Right ventricle myocardium superior (tissue), 1 donor: ENCODE measurements at regions not wholly inside any gene's neighbourhood (a gene's known extent, or its start where the extent isn't known, plus 50 kb on each side); places are given as distances from the start of the nearest gene placed in this dataset.
"Not testable (repeated sequence)": the region's sequence is repeated elsewhere in the genome, so short reads cannot be mapped to it uniquely, and the experiment has no call there.

ENCODE experiments used
- ATAC-seq: fragments of 200-7000 bp; cut with Tn5 transposase; one replicate; pipeline ENCODE4 v1.9.1; 2020; ENCODE audit warnings: mild to moderate bottlenecking; ENCODE audit not compliant: poor library complexity
- DNase-seq: peaks from one replicate; pipeline ENCODE4 v3.0.0-alpha.2; 2020
- intact Hi-C: fragments of 100-400 bp; cut with DNase I; formaldehyde crosslinking; loops from one replicate; pipeline ENCODE4 v1.11.2; 2022
- donor health status: DM: no; HTN: yes; CAD: no; lungs with severe emphysema.

DNA sequence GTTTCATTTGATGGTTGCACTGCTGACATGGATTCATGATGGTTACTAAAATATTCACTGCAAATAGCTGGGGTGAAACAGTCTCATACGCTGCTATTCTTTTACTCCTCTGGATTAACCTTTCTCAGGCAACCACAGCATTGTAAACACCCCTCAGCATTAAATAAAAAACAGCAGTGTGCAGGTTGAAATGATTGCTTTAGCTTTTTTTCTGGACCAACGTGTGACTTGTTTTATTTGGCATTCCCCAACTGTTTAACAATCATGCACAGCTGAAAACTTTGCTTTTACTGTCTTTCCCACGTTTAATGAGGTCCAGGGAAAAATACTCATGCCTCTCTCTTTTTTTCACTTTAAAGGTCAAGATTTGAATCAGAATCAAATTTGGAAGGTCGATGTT lies 490.8 kb downstream of the RAPGEF2 start:
- intact Hi-C loops: no loop called here
- no peak for ATAC-seq
- no peak for DNase-seq

DNA sequence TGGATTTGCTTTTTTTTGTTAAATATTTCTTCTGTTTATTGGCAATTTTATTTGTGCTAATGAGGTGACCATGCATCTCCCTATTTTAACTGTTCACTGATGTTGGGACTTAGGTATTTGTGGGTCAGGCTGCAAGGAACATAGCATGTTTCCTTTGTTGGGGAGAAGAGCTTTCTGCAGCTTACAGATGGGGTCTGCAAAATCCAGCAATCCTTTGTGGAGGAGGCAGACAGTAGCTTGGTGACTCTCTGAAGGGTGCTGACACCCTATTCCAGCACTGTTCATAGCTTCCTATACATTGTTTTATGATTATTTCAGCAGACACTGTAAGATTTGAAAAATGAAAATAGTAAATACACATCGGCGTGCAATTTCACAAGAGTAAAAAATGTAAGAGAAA lies 491.7 kb downstream of the RAPGEF2 start:
- no peak for DNase-seq
- ATAC-seq: no peak
- intact Hi-C loops: no loop called here

DNA sequence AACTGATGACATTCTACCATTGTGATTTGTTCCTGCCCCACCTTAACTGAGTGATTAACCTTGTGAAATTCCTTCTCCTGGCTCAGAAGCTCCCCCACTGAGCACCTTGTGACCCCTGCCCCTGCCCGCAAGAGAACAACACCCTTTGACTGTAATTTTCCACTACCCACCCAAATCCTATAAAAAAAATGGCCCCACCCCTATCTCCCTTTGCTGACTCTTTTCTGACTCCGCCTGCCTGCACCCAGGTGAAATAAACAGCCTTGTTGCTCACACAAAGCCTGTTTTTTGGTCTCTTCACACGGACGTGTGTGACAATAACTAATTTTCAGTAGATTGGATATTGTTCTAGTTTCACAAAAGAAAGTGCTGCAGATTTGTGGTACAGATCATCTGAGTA lies 492.2 kb downstream of the RAPGEF2 start:
- intact Hi-C loops, DNase-seq, ATAC-seq: not testable (repeated sequence)

DNA sequence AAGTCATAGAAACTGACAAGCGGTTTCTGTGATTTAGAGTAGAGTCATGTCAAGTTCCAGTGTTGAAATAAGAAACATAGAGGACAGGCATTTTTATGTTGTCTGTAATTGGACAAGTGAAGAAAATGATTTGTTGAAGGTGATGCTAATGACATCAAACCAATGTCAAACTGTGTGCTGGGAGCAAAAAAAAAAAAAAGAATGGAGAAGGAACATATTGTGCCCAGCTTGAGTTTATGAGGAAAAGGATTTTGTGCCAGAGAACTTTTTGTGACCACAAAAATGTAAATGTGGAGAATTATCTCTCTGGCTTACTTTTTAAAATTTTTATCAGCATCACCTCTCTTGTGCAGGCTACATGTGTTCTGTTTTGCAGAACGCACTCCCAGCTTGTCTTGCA lies 495.7 kb downstream of the RAPGEF2 start:
- ATAC-seq (no peak), DNase-seq (no peak)
- intact Hi-C loops: no loop called here

DNA sequence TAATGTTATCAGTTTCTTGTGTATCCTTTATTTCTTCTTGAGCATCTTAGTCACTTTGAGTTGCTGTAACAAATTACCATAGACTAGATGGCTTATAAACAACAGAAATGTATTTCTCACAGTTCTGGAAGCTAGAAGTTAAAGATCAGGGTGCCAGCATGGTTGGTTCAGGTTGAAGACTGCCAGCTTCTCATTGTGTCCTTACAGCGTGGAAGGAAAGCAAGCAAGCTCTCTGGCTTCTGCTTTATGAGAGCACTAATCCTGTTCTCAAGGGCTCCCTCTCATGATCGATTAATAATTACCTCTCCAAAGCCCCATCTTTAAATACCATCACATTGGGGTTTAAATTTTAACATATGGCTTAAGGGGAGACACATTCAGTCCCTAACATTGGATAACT lies 497.2 kb downstream of the RAPGEF2 start:
- intact Hi-C loops: no loop called here
- DNase-seq: no peak
- ATAC-seq: no peak

DNA sequence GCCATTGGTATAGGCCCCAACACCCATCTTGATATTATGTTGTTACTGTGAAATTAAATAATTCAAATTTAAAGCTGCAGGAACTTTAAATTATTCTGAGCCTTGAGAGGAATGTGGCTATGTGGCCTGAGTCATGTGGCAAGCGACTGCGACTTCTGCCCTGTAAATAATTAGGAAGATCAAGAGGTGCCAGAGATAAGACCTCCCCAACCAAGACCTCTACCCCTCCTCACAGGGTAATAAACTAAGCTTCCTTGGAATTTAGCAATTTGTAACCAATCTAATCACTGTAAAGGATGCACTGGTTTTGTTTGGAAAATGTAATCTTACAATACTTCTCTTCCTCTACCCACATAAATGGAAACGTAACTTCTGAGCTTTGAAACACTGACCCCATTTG lies 501.9 kb downstream of the RAPGEF2 start:
- no peak for ATAC-seq
- no peak for DNase-seq
- intact Hi-C loops: no loop called here

DNA sequence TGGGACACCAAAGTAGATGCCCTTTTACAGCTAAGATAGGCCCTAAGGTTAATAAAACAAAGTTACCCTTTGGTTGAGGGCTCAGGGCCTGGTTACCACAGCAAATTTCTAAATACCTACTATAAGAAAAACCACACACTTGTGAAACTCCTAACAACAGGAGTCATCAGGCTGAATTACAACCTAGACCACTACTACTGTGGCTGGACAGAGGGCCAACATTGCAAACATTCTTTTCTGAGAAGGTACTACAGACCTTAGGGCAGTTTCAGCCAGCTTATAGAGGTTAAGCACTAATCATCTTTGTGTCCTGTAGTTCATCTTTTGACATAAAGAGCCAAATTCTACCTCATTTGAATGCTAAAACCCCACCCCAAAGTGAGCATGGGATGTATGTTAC lies 504.0 kb downstream of the RAPGEF2 start:
- ATAC-seq: no peak
- intact Hi-C loops: no loop called here
- no peak for DNase-seq

DNA sequence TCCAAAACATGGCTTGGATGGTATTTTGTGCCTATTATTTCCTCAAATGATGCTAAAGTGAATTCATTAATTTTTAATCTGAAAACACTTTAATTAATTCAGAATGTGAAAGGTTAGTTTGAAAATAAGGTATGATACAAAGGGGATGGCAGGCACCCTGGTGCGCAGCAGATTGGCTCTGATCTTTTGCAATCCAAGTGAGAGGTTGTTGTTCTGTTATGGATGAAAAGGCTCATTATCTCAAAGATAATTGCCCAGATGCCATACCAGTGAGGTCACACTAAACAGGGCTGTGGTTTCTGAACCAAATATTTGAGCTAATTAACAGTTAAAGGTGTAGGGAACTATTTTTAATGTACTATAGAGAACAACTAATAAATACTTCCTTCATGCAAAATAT lies 504.9 kb downstream of the RAPGEF2 start:
- no peak for DNase-seq
- no peak for ATAC-seq
- intact Hi-C loops: no loop called here

DNA sequence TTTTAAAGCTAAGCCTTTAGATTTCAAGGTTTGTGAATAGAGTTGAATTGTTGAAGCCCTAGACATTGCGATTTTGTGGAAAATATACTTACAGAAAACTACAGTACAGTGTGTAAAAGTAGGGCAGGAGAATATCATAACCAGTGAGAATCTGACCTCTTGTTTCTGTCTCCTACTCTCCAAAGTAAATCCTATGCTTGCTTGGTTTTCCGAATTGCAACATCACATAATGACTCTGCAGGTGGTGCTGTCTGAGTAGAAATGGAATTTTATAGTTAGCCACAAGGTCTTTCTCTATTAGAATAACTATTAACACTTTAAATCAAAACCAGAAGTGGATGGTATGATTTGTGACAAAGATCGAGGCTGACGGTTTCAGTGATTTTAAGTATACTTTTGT lies 505.6 kb downstream of the RAPGEF2 start:
- intact Hi-C loops: no loop called here
- ATAC-seq (no peak), DNase-seq (no peak)

DNA sequence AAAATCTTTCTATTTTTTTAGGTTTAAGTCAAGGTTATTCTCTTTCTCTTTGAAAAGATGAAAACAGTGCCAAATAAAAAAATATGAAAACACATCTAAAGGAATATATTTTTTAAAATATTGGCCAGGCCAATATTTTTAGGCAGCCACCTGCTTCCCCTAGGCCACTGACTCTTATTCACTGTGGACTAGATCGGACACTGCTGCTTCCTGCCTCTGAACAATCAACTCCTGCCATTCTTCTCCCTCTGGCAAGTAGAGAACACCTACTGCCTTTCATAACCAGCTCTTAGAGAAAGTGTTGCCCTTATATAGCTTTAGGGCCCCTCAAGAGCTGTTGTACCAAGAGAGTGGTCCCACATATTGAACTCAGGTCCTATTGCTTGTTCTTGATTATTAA lies 529.2 kb downstream of the RAPGEF2 start:
- intact Hi-C loops: no loop called here
- DNase-seq: no peak
- ATAC-seq: no peak

DNA sequence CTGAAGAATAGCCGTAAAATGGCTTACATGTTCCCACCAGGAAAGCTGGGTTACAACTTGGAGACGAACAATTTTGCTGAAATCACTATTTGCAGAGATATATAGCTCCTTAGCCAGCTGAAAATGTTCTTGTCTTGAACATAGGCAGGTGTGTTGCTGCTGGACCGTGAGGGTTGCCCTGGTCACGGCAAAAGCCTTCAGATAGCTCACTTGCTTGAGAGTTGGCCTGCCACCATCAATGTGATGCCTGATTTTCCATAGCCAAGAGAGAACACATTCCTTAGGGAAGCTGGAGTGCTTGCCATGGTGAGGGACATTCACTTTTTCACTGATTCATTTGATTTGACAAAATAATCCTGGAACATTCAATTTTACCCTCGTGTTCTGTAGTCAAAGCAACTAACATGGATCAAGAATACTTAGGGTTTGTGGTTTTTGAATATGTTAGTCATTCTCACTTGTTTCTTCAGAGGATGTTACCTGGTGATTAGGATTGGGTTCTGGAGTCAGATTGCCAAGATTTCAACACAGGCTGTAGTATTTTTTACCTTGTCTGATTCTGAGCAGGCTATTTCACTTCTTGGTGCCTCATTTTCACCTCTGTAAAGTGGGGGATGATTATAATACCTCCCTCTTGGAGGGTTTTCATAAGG lies 536.9 kb downstream of the RAPGEF2 start:
- DNase-seq (no peak), ATAC-seq (no peak)
- intact Hi-C loops: no loop called here

DNA sequence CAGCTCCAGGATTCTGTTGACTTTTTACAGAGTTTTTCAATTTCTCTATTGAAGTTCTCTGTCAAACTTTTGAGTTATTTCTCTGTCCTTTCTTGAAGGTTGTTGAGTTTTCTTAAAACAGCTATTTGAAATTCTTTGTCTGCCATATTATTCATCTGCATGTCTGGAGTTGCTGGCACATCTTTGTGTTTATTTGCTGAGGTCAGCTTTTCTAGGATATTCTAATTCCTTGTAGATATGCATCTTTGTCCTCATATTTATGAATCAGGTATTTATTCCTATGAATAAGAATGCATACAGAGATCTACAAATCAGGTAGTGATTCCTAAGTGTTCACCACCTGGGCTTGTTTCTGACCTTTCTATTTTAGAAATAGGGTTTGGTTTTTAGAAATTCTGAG lies 546.4 kb downstream of the RAPGEF2 start:
- ATAC-seq (no peak), DNase-seq (no peak)
- intact Hi-C loops: no loop called here

DNA sequence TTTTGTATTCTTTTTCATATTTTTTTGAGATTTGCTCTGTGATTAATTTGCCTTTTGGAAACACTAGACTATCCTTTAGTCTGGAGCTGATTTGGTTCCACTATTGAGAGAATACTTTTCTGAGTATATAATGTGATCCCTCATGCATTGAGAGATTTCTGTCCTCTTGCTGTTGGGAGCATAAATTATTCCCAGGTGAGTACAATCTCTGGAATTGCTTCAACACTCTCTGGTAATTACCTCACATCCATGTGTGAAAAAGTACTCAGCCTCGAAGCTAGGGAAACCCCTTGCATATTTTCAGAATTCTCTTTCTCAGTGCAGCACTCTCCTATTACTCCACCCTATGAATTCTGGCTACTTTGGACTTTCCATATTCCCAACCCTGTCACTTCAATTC lies 550.0 kb downstream of the RAPGEF2 start:
- ATAC-seq: no peak
- intact Hi-C loops: no loop called here
- DNase-seq: no peak

DNA sequence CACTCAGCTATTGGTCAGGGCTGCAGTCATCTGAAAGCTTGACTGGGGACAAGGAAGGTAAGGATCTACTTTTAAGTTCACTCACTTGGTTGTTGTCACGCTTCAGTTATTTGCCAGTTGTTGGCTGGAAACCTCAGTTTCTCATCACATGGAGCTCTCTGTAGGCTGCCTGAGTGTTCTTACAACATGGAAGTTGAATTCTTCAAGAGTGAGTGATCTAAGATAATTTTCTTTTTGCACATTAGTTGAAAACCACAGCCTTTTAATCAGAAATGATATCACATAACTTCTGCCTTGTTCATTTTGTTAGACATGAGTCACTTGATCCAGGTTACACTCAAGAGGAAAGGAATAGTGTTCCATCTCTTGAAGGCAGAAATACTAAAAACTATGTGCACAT lies 552.7 kb downstream of the RAPGEF2 start:
- no peak for ATAC-seq

DNA sequence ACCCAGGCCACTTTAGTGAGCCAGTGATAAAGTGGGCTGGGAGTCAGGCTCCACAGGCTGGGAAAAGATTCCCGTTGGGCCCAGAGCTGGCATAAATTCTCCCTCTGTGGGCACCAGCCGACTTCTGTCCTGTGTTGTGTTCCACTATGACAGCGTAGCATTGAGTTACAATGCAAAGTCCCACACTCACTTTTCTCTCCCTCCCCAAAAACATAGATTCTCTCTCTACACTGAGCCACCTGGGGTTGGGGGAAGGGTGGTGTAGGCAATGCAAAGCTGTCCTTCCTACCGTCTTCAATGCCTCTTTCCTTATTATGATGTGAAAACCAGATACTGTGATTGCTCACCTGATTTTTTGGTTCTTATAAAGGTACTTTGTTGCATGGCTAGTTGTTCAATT lies 566.2 kb downstream of the RAPGEF2 start:
- ATAC-seq (no peak), DNase-seq (no peak)
- intact Hi-C loops: no loop called here

More for the DNA sequence above, 552.7 kb downstream of the RAPGEF2 start:
- intact Hi-C loops: no loop called here
- DNase-seq: no peak

DNA sequence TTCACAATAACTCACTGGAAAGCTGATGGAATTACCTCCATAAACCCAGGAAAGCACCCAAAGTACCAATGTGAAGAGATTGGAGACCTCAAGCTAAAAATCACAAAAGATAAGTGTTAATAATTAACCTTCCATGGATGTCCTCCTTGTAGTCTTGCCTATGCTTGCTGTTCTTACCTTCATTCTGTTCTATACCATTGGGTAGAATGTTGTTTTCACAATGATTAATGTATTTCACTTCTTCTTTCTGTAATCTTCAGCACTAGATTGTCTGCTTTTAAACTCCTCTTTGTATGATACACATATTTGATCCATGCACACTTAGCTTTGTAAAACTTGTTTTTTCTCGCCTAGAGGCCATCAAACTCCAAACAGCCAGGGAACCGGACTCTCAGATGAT lies 570.3 kb downstream of the RAPGEF2 start:
- ATAC-seq (no peak), DNase-seq (no peak)
- intact Hi-C loops: no loop called here

DNA sequence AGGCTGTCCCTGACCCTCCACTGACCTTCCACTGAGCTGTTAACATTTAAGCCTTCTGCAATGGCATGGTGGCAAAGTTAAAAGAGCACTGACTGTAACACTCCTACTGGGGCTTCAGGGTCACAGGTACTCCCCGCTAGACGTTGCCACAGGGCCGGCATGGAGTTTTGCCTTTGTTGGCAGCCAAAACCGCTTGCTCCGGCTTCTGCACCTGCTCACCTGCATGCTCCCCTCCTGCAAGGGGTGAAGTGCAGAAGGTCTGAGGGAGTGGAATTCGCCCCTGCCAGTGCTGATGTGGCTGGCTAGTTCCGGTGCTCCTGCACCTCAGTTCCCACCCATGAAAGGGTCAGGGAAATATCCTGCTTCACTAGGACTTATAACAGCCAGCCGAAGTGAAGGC lies 571.4 kb downstream of the RAPGEF2 start:
- intact Hi-C loops: no loop called here
- ATAC-seq (no peak), DNase-seq (no peak)

DNA sequence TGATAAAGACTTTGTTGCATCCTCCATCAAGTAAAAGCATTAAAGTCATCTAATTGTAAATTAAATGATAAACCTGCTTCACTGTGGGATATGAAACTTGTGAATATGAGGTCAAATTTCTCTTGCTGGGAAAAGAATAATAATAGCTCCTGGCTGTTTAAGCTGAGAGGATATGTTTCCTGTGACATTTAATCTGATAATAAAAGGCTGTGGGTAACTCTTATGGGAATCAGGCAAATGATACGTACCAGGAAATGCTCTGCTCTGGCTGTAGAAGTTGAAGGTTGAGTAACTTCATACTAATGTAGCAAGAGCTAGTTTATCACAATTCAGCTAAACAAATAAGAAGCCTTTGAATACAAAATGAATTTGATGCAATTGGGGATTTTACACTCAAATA lies 574.6 kb downstream of the RAPGEF2 start:
- intact Hi-C loops: no loop called here
- DNase-seq: no peak
- no peak for ATAC-seq

DNA sequence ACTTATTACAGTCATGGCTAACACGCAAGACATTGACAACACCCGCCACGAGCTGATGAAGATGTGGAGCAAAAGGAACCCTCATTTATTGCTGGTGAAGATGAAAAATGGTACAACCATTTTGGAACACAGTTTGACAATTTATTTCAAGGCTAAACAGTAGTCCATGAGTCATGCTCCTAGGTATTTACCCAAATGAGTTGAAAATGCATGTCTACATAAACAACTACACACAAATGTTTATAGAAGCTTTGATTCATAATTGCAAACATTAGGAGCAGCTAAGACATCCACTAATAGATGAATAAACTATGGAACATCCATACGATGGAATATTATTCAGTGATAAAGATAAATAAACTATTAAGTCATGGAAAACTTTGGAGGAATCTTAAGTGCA lies 580.1 kb downstream of the RAPGEF2 start:
- intact Hi-C loops: no loop called here
- ATAC-seq: no peak
- no peak for DNase-seq

DNA sequence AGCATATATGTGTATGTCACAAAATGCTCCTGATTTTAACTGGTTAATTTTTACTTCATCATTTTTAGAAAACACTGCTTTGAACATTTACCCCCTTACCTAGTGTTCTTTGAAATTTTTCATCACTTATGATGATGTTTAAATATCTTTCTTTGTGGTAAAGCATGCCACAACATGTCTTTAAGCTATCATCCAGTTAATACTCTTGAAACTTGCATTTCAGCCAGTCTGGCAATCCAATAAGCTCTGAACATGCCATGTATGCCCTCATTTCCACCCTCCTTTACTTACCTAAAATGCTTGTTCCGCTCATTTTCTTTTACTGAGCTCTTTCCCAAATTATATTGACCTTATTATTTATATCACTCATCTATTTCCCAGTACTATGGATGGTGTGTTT lies 581.2 kb downstream of the RAPGEF2 start:
- no peak for DNase-seq
- ATAC-seq: no peak
- intact Hi-C loops: no loop called here

DNA sequence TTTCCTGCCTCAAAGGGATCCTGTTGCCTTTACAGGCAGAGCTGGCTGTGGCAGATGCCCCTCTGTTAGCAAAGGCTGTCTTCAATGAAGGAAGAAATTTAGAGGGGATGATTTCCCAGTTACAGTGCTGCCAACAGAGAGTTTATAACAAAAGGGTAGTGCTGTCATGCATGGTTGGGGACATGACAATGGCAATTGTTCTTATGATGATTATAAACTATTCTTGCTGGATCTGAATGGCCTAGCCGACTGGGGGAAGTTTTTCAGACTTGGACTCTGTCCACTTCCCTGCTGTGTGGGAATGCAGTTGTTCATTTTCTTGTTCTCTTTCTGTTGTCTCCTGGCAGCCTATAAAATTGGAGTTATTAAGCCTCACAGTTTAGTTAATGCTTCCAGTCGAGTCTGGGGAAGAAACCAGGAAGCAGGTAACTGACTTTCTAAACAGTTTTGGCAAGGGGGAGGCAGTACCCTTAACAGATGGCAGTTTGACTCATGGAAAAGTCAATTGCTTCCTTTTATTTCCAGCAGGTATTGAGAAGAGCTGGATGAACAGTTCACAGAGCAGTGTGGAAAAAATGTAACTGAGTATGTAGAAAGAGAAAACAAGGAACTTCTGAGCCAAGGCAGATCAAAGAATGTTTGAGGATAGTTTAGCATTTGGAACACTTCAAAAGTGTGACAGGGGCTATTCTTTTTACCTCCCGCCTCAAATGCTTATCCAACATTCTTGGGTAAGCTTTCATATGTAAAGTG lies 582.6 kb downstream of the RAPGEF2 start:
- no peak for ATAC-seq
- intact Hi-C loops: no loop called here
- DNase-seq: no peak
